IPS-18c (cell line): ENCODE measurements at regions not wholly inside any gene's neighbourhood (a gene's known extent, or its start where the extent isn't known, plus 50 kb on each side); places are given as distances from the start of the nearest gene placed in this dataset.
"Not testable (repeated sequence)": the region's sequence is repeated elsewhere in the genome, so short reads cannot be mapped to it uniquely, and the experiment has no call there.

Experiments
- H3K4me3 ChIP-seq: 2 replicates; pipeline ENCODE4 v1.7.0; 2013; ENCODE audit warnings: low read depth, mild to moderate bottlenecking, low read length, moderate library complexity; ENCODE audit not compliant: insufficient read depth
- H3K9me3 ChIP-seq: one replicate; pipeline ENCODE4 v1.6.1; 2013; ENCODE audit warnings: mild to moderate bottlenecking, low read length, moderate library complexity; ENCODE audit not compliant: control insufficient read depth, insufficient read depth

- peak overlapping the region; percentile 50; the same call in 1 of the 2 replicates for H3K4me3 ChIP-seq
- not testable (repeated sequence) for H3K9me3 ChIP-seq
Measured at GRCh38 chr7:65508581-65509367, 135.1 kb downstream of the ZNF92 start.

- H3K9me3 ChIP-seq: no peaks in the 10 kb centered on the region
- peak overlapping the region; percentile 50 for H3K4me3 ChIP-seq
Measured at GRCh38 chr7:65509368-65510186, 135.9 kb downstream of the ZNF92 start.

GRCh38 chr7:65510187-65510538, 136.5 kb downstream of the ZNF92 start:
- H3K4me3 ChIP-seq: not testable (repeated sequence)

GRCh38 chr7:65519751-65520150, 146.1 kb downstream of the ZNF92 start:
- not testable (repeated sequence) for H3K9me3 ChIP-seq

More at GRCh38 chr7:65510187-65510538, 136.5 kb downstream of the ZNF92 start:
- H3K9me3 ChIP-seq: not testable (repeated sequence)

GRCh38 chr7:65545465-65546161, 172.0 kb downstream of the ZNF92 start:
- not testable (repeated sequence) for H3K9me3 ChIP-seq, H3K4me3 ChIP-seq

More at GRCh38 chr7:65519751-65520150, 146.1 kb downstream of the ZNF92 start:
- H3K4me3 ChIP-seq: not testable (repeated sequence)

GRCh38 chr7:65549589-65550443, 176.2 kb downstream of the ZNF92 start:
- not testable (repeated sequence) for H3K4me3 ChIP-seq

GRCh38 chr7:65550444-65550809, 176.8 kb downstream of the ZNF92 start:
- H3K9me3 ChIP-seq, H3K4me3 ChIP-seq: not testable (repeated sequence)

More at GRCh38 chr7:65549589-65550443, 176.2 kb downstream of the ZNF92 start:
- H3K9me3 ChIP-seq: not testable (repeated sequence)

GRCh38 chr7:65551042-65551441, 177.4 kb downstream of the ZNF92 start:
- not testable (repeated sequence) for H3K4me3 ChIP-seq, H3K9me3 ChIP-seq

GRCh38 chr7:65554553-65555476, 181.2 kb downstream of the ZNF92 start:
- H3K9me3 ChIP-seq, H3K4me3 ChIP-seq: not testable (repeated sequence)

GRCh38 chr7:65558584-65558983, 184.9 kb downstream of the ZNF92 start:
- not testable (repeated sequence) for H3K4me3 ChIP-seq, H3K9me3 ChIP-seq

- not testable (repeated sequence) for H3K4me3 ChIP-seq, H3K9me3 ChIP-seq
Measured at GRCh38 chr7:65561786-65562372, 188.2 kb downstream of the ZNF92 start.

GRCh38 chr7:65562522-65562921, 188.9 kb downstream of the ZNF92 start:
- not testable (repeated sequence) for H3K4me3 ChIP-seq, H3K9me3 ChIP-seq

- H3K4me3 ChIP-seq, H3K9me3 ChIP-seq: not testable (repeated sequence)
Measured at GRCh38 chr7:65563333-65563732, 189.7 kb downstream of the ZNF92 start.

- not testable (repeated sequence) for H3K4me3 ChIP-seq, H3K9me3 ChIP-seq
Measured at GRCh38 chr7:65568226-65568625, 194.6 kb downstream of the ZNF92 start.

GRCh38 chr7:65570990-65571389, 197.3 kb downstream of the ZNF92 start:
- H3K9me3 ChIP-seq, H3K4me3 ChIP-seq: not testable (repeated sequence)

- H3K9me3 ChIP-seq, H3K4me3 ChIP-seq: not testable (repeated sequence)
Measured at GRCh38 chr7:65572581-65572980, 198.9 kb downstream of the ZNF92 start.
